C4-2B (cell line): ENCODE measurements at regions not wholly inside any gene's neighbourhood (a gene's known extent, or its start where the extent isn't known, plus 50 kb on each side); places are given as distances from the start of the nearest gene placed in this dataset.

Experiments used
- CTCF ChIP-seq: fragments of 450-650 bp; conservative IDR thresholded peaks from 2 replicates; pipeline ENCODE4 v1.5.1; 2017; ENCODE audit warnings: mild to moderate bottlenecking
- ZFX ChIP-seq: fragments of 450-650 bp; IDR thresholded peaks from 2 replicates; pipeline ENCODE4 v1.6.1; 2017

- TF ChIP-seq CTCF = no peak
- no peak for TF ChIP-seq ZFX
These were observed 569.1 kb downstream of the KCTD12 start for GRCh38 chr13:76316998-76317527.
